ENCODE measurements at regions not wholly inside any gene's neighbourhood (a gene's known extent, or its start where the extent isn't known, plus 50 kb on each side); places are given as distances from the start of the nearest gene placed in this dataset.
"Not testable (repeated sequence)": the region's sequence is repeated elsewhere in the genome, so short reads cannot be mapped to it uniquely, and the experiment has no call there.

GRCh38 chr10:131834152-131834810, 66.5 kb upstream of the PPP2R2D start:
- peaks cover 20% of the 10 kb centered on the region for H3K27me3 ChIP-seq (ENCODE audit: low read depth)
- intact Hi-C loops (cut with DNase I): no loop called here
- H3K4me3 ChIP-seq: no peak overlapping the region
- no peak for TF ChIP-seq CTCF (IDR thresholded peaks at IDR 0.05)
- H3K9me3 ChIP-seq: peaks cover 8% of the 10 kb centered on the region
- DNase-seq: peak; percentile 30
- no peaks in the 10 kb centered on the region for H3K36me3 ChIP-seq
- ATAC-seq: peak in 1 of 2 donors; percentile 12
- H3K4me1 ChIP-seq: no peaks in the 10 kb centered on the region
- H3K27ac ChIP-seq: no peak overlapping the region

GRCh38 chr10:131838966-131839742, 61.7 kb upstream of the PPP2R2D start:
- H3K27me3 ChIP-seq (ENCODE audit: low read depth): peaks cover 5% of the 10 kb centered on the region
- no peak for TF ChIP-seq CTCF (IDR thresholded peaks at IDR 0.05)
- H3K9me3 ChIP-seq: peaks cover 8% of the 10 kb centered on the region
- no peaks in the 10 kb centered on the region for H3K36me3 ChIP-seq
- no peak overlapping the region for H3K27ac ChIP-seq
- no peaks in the 10 kb centered on the region for H3K4me1 ChIP-seq
- intact Hi-C loops (cut with DNase I): no loop called here
- DNase-seq (peak; percentile 41), ATAC-seq (no peak)
- no peak overlapping the region for H3K4me3 ChIP-seq

- not testable (repeated sequence) for H3K36me3 ChIP-seq
Measured at GRCh38 chr10:131839880-131840787, 60.7 kb upstream of the PPP2R2D start.

GRCh38 chr10:131840788-131841118, 60.1 kb upstream of the PPP2R2D start:
- Histone ChIP-seq H3K27me3 (ENCODE audit: low read depth) (peaks cover 3% of the 10 kb centered on the region), H3K27ac (no peak overlapping the region), H3K4me3 (no peak overlapping the region), H3K4me1 (no peaks in the 10 kb centered on the region), H3K36me3 (no peaks in the 10 kb centered on the region), H3K9me3 (no peaks in the 10 kb centered on the region)
- DNase-seq (no peak), ATAC-seq (no peak)
- intact Hi-C loops (cut with DNase I): no loop called here
- no peak for TF ChIP-seq CTCF (IDR thresholded peaks at IDR 0.05)

More at GRCh38 chr10:131839880-131840787, 60.7 kb upstream of the PPP2R2D start:
- peak; percentile 14 for DNase-seq
- H3K9me3 ChIP-seq; H3K4me3 ChIP-seq; H3K27me3 ChIP-seq (ENCODE audit: low read depth); H3K4me1 ChIP-seq; ATAC-seq; intact Hi-C loops (cut with DNase I); H3K27ac ChIP-seq: not testable (repeated sequence)

GRCh38 chr10:131841131-131841660, 59.6 kb upstream of the PPP2R2D start:
- H3K4me1 ChIP-seq: no peaks in the 10 kb centered on the region

More at GRCh38 chr10:131841131-131841660, 59.6 kb upstream of the PPP2R2D start:
- H3K36me3 ChIP-seq: no peaks in the 10 kb centered on the region
- intact Hi-C loops (cut with DNase I): no loop called here
- ATAC-seq (no peak), DNase-seq (peak; percentile 16)
- H3K27me3 ChIP-seq (ENCODE audit: low read depth): peaks cover 5% of the 10 kb centered on the region
- H3K9me3 ChIP-seq: no peaks in the 10 kb centered on the region
- no peak for TF ChIP-seq CTCF (IDR thresholded peaks at IDR 0.05)
- H3K27ac ChIP-seq: no peak overlapping the region
- no peak overlapping the region for H3K4me3 ChIP-seq
